ENCODE measurements at regions not wholly inside any gene's neighbourhood (a gene's known extent, or its start where the extent isn't known, plus 50 kb on each side); places are given as distances from the start of the nearest gene placed in this dataset.

DNA sequence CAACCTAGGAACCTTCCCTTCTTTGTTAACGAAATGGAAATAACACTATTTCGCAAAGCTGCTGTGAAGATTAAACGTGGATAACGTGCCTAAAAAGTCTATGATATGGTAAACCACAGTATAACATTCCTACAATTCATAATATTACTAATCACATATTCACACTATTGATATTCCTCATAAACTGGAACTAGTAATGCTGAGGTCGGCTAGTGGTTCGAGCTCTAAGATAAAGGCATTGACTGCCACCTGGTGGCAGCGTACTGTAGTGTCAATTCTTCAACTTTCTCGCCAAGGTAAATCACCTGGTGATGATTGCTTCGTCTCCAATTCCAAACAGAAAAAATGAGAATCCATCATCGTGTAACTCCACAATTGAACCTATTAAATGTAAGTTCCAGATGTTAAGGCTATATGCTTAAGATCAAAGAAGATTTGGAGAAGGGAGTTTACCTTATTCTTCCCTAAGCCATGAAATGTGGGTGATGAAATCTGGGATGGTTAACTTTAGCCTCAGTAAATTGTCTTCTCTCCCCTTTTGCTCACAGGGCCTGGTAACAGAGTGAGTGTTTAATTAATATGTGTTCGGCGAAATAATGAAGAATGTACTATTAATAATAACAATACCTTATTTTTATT lies 197.5 kb upstream of the TMEM132C start:
- TF ChIP-seq, protein P1, sequence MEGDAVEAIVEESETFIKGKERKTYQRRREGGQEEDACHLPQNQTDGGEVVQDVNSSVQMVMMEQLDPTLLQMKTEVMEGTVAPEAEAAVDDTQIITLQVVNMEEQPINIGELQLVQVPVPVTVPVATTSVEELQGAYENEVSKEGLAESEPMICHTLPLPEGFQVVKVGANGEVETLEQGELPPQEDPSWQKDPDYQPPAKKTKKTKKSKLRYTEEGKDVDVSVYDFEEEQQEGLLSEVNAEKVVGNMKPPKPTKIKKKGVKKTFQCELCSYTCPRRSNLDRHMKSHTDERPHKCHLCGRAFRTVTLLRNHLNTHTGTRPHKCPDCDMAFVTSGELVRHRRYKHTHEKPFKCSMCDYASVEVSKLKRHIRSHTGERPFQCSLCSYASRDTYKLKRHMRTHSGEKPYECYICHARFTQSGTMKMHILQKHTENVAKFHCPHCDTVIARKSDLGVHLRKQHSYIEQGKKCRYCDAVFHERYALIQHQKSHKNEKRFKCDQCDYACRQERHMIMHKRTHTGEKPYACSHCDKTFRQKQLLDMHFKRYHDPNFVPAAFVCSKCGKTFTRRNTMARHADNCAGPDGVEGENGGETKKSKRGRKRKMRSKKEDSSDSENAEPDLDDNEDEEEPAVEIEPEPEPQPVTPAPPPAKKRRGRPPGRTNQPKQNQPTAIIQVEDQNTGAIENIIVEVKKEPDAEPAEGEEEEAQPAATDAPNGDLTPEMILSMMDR (IDR thresholded peaks at IDR 0.05; ENCODE audit: unreplicated experiment): no peak
- no peaks in the 10 kb centered on the region for H3K36me3 Mint-ChIP-seq (ENCODE audit: insufficient read depth, unreplicated experiment)
- BruUV-seq (replicated peaks): no TSS peak
- CTCF ChIA-PET: interaction anchor here (1.4 kb wide), 1 partner anchor 1285 kb away, joined by 6 read pairs; no protein-coding TSS in a partner anchor
- peak; percentile 41 for DNase-seq
- H3K27me3 Mint-ChIP-seq (ENCODE audit: unreplicated experiment): no peaks in the 10 kb centered on the region
- H3K9me3 Mint-ChIP-seq (ENCODE audit: low read depth, unreplicated experiment): peaks cover 15% of the 10 kb centered on the region
- H3K4me3 Mint-ChIP-seq (ENCODE audit: low read depth, unreplicated experiment): no peak overlapping the region
- intact Hi-C loops (cut with micrococcal nuclease; ENCODE audit: unreplicated experiment): no loop called here
- no peaks in the 10 kb centered on the region for H3K4me1 Mint-ChIP-seq (ENCODE audit: low read depth, unreplicated experiment)
- H3K27ac Mint-ChIP-seq (ENCODE audit: unreplicated experiment): no peak overlapping the region

GRCh38 chr12:128073937-128074336 lies 193.0 kb upstream of the TMEM132C start:
- Mint-ChIP-seq H3K4me3 (ENCODE audit: low read depth, unreplicated experiment) (no peak overlapping the region), H3K4me1 (ENCODE audit: low read depth, unreplicated experiment) (no peaks in the 10 kb centered on the region), H3K9me3 (ENCODE audit: low read depth, unreplicated experiment) (peaks cover 22% of the 10 kb centered on the region), H3K27me3 (ENCODE audit: unreplicated experiment) (no peaks in the 10 kb centered on the region), H3K27ac (ENCODE audit: unreplicated experiment) (no peak overlapping the region), H3K36me3 (ENCODE audit: insufficient read depth, unreplicated experiment) (no peaks in the 10 kb centered on the region)
- no TSS peak for BruUV-seq (replicated peaks)
- DNase-seq: no peak
- intact Hi-C loops (cut with micrococcal nuclease; ENCODE audit: unreplicated experiment): no loop called here
- TF ChIP-seq, protein P1 (IDR thresholded peaks at IDR 0.05; ENCODE audit: unreplicated experiment): no peak
- CTCF ChIA-PET: no interaction called here

GRCh38 chr12:128075332-128075731 lies 191.6 kb upstream of the TMEM132C start:
- Mint-ChIP-seq H3K27me3 (ENCODE audit: unreplicated experiment) (no peaks in the 10 kb centered on the region), H3K4me1 (ENCODE audit: low read depth, unreplicated experiment) (no peaks in the 10 kb centered on the region), H3K4me3 (ENCODE audit: low read depth, unreplicated experiment) (no peak overlapping the region), H3K27ac (ENCODE audit: unreplicated experiment) (no peak overlapping the region), H3K36me3 (ENCODE audit: insufficient read depth, unreplicated experiment) (no peaks in the 10 kb centered on the region), H3K9me3 (ENCODE audit: low read depth, unreplicated experiment) (peaks cover 22% of the 10 kb centered on the region)
- TF ChIP-seq, protein P1 (IDR thresholded peaks at IDR 0.05; ENCODE audit: unreplicated experiment): no peak
- intact Hi-C loops (cut with micrococcal nuclease; ENCODE audit: unreplicated experiment): no loop called here
- DNase-seq: no peak
- CTCF ChIA-PET: no interaction called here
- no TSS peak for BruUV-seq (replicated peaks)

GRCh38 chr12:128076188-128076587 lies 190.8 kb upstream of the TMEM132C start:
- Mint-ChIP-seq H3K9me3 (ENCODE audit: low read depth, unreplicated experiment) (peaks cover 22% of the 10 kb centered on the region), H3K4me3 (ENCODE audit: low read depth, unreplicated experiment) (no peak overlapping the region), H3K27ac (ENCODE audit: unreplicated experiment) (no peak overlapping the region), H3K27me3 (ENCODE audit: unreplicated experiment) (no peaks in the 10 kb centered on the region), H3K36me3 (ENCODE audit: insufficient read depth, unreplicated experiment) (no peaks in the 10 kb centered on the region), H3K4me1 (ENCODE audit: low read depth, unreplicated experiment) (no peaks in the 10 kb centered on the region)
- BruUV-seq (replicated peaks): no TSS peak
- CTCF ChIA-PET: no interaction called here
- DNase-seq: no peak
- intact Hi-C loops (cut with micrococcal nuclease; ENCODE audit: unreplicated experiment): no loop called here
- TF ChIP-seq, protein P1 (IDR thresholded peaks at IDR 0.05; ENCODE audit: unreplicated experiment): no peak
